Muscle of back (tissue), 3 donors: ENCODE measurements at regions not wholly inside any gene's neighbourhood (a gene's known extent, or its start where the extent isn't known, plus 50 kb on each side); places are given as distances from the start of the nearest gene placed in this dataset.

Source experiments
- DNase-seq, 3 donors: peaks; one replicate each; pipeline versions ENCODE4 v3.0.0 to v3.0.0-alpha.2; 2013

DNA sequence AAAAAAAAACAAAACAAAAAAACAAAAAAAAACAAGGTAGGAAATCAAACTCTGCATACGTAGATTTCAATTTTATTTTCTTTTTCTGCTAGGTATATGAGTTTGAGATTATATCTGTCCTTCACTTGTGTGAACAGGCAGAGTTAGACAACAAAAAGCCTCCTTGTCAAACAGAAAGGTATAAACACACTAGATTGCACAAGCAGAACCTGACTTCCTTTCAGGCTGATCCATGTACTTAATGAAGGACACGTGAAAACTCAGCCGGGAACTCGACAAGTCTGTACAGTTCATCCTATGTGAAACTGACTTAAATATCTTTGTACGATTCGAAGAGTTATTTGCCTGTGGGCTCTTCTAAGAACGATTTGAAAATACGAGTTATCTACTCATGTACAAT is 254.1 kb downstream of the ARL4A start:
- DNase-seq = no peak

DNA sequence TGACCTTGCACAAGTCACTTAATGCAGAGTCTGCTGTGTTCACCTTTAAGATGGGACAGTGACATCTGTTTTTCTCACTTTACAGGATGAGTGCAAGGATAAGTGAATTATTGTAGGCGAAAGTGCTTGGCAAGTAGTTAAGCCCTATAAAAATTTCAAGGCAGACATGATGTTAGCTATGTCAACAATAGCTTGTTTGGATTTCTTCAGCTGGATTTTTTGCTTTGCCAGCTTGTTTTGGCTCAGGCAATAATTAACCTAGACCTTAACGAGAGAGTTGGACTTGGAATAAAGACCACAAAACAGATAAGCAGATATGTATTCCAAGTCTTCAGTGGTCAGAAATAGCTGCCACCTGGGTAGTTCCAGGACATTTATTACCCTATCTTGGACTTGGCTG is 255.2 kb downstream of the ARL4A start:
- DNase-seq = no peak

DNA sequence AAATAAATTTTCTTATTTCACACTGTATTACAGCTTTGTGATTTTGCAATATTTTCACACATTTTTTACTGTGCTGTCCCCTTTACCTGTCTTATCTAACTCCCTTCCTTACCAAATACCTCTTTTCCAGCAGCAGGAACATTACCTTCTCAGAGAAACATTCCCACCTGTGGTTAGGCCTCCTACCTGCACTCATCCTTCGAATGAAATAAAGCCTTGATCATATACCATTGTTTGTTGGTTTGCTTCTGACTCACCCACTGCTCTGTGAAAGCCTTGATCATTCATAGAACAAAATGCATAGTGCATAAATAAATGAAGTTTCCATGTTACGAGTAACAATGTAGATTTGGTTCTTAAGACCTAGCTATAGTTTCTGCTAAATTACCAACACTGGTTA is 256.3 kb downstream of the ARL4A start:
- no peak for DNase-seq

DNA sequence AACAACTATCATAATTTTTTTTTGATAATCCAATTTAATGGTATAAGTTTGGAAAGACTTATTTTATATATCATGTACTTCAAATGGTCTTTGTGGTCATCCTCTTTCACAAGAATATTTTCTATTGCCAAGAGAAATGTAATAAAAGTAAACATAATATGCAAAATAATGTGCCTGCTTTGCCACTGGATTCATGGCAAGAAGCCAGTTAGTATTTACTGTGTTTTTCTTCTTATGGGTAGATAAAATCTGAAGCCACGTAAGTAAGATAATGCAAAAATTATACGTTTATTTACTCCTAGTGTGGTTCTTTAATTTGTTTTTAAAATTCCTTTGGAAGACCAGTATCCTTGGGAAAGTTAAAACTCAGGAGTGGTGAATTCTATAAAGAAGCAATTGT is 258.5 kb downstream of the ARL4A start:
- no peak for DNase-seq

DNA sequence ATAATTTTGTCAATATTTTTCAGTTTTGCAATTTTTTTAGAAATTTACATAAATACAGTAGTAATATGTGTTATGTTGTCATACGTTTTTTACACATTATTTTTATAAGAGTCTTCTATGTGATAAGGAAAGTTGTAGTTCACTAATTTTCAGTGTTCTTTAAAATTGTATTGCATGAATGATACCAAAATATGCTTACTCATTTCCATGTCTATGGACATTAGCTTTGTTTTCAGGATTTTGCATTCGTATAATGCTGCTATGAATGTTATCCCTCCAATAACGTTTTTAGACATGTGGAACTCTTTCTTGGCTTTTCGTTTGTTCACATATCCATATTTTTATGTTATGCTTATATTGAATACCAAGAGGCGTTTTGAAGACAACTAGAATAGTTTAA is 260.0 kb downstream of the ARL4A start:
- no peak for DNase-seq

DNA sequence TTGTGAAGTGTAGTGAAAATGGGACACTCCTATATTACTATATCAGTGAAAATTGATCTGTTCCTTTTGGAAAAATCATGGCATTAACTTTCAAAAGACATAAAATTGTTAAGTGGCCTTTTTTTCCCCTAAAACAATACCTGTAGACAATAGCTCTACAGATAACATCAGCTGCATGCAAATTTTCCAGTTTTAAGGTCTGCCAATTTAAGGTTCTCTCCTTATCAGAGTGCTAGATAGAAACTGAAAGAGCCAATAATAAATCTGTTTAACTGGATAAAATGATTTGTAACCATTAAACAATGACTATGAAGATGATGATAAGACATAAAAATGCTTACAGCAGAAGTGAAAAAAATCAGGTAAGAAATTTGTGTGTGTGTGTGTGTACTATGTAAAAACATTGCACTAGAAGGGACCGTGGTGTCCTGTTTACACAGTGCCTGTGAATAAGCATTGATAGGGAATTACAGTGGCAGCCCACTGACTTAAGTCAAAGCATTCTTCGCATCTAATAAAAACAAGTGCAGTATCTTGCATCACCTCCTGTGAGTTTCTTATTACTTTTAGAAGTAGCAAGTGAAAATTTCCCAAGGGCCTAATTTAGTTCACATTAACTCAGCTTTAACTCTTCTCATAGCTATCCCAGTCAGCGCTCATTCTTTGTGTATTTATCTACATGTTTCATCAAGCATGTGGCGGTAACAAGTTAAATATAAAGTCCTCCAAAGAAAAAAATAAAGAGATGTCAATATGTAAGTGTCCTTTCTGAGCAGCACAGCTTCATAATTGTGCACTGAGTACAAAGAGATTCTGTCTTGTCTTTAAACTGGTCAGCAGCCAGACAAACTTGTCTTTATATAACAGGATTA is 261.9 kb downstream of the ARL4A start:
- no peak for DNase-seq

DNA sequence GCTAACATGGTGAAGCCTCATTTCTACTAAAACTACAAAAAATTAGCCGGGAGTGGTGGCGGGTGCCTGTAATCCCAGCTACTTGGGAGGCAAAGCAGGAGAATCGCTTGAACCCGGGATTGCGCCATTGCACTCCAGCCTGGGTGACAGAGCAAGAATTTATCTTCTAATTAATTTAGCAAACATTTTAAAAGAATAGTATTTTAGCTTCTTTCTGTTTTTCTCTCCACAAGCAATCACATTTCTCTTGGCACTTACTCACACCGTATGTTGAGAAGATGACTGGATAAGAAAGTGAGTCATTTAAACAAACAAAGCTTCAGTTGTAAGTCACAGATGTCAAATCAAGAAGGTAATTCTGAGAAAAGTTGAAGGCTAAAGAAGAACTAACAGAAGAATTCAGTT is 264.0 kb downstream of the ARL4A start:
- no peak for DNase-seq

DNA sequence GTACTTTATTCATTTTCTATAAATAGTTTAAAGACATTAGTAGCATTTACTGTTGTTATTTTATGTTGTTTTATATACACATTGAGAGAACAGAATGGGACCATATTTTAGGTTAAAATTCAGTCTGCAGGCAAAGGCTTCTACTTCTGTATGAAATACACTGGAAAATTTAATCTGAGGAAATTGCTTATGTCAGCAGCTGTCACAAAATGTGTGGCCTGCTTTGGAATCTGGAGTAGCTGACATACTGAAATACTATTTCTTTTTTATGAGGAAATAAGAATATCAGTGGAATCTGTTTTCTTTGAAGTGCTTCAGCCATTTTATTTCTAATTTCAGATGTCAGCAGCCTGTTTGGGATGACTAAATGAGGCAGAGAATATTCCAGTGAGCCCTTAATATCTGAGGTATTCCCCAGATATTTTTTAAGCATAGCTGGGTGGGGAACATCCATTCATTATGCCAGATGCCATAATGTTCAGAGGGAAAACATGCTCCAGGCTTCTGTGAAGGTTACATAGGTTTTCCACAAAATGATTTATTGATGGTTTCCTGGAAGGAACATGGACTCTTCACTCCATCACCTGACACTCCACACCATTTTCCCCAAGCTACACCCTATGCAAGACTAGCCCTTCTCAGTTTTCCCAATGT is 267.1 kb downstream of the ARL4A start:
- no peak for DNase-seq

DNA sequence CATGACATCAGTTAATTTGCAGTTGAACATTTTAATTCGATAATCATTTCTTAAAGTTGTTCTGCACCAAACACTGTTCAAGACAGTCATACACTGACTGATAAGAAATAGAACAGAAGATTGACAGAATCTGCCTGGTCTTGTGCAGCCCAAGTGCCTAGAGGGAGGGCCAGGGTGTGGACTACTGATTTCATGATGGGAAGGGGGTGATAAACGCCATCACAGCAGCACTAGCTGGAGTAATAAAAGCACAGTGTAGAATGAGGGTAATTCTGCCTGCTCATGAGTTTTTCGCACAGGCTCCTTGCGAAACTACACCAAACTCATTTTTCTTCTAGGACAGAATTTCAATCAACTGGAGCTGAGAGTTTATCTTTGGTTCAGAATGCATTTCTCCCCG is 270.1 kb downstream of the ARL4A start:
- DNase-seq = no peak

DNA sequence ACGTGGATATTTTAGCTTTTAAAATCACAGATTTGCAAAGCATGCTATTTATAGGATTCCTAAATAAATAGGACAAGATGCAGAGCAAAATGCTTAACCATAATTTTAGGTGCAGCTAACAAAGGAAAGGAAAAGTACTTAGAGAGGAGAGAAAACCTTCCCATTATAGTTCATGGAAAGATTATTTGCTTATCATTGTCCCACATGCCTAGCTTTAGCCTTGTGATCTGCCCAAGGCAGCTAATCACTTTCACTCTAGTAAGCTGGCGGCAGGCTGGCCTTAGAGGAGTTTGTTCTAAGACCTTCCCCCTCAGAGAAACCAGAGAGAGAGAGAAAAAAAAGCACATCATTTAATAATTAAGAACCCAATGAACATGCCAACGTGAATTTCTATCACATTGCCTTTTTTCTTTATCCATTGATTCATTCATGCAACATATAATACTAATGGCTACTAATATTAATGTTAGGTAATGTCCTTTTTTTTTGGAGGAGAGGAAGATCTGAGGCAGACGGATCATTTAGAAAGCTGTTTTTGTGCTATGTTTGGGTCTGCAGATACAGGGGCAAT is 274.6 kb downstream of the ARL4A start:
- DNase-seq = no peak

DNA sequence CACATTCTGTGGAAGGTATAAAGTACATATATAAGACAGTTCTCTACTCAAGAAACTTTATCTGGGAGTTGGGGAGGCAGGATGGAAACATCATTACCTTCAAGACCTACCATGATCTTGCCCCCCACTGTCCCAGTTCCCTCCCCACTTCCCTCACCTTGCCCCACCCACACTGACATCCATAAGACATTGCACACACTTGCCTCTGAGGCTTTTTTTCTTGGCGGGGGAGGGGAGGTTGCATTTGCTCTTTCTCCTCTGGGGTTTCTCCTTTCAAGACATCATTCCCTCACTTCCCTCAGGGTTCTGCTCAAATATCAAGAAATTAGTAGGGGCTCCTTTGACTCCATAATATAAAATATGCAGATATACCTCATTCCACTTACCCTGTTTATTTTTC is 276.0 kb downstream of the ARL4A start:
- no peak for DNase-seq

DNA sequence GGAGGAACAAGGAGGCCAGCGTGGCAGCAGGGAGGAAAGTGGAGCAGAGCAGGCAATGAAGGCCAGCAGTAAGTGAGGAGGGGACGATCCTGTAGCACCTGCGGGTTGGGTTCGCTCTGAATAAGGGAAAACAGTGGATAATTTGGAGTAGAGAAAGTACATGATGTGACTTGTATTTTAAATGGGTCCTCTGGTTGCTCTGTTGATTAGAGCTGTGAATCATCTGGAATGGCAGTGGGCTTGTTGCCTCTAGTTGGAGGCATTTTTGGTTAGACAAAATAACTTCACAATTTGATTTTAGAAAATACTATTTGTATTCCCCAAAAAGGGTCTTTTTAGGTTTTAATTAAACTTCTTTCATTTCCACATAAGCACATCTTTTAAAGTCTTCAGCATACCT is 277.4 kb downstream of the ARL4A start:
- no peak for DNase-seq

DNA sequence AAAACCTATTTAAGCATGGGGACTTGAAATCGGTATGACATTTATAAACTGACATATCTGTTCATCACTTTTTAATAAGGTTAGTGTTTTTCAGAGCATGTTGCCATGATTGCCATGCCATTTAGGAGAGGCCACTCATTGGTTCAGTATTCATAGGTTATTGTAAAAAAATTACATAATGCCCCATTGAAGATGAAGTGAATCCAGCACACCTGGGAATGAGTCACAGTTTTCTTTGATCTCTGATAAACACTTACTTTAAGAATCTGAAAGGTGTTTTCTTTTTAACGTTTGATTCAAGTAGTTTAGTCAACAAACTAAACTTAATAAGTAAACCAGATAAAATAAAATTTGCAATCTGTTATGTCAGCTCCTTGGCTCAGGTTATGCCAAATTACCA is 278.3 kb downstream of the ARL4A start:
- no peak for DNase-seq

DNA sequence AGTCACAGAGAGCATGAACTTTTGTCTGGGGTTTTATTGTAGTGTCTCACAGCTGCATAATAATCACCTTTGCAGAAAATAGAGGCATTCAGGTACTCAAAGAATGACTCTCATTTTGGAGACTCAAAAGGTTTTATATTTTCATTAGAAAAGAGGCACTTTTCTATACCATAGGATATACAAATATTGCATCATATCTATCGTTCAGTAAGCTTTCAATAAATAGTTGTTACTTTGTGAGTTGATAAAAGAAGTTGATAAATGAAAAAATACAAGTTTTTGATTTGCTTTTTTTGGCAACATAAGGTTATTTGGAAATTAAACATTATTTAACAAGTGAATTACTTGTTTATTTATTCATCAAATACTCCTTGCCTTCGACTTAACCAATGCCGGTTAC is 279.9 kb downstream of the ARL4A start:
- DNase-seq = no peak

DNA sequence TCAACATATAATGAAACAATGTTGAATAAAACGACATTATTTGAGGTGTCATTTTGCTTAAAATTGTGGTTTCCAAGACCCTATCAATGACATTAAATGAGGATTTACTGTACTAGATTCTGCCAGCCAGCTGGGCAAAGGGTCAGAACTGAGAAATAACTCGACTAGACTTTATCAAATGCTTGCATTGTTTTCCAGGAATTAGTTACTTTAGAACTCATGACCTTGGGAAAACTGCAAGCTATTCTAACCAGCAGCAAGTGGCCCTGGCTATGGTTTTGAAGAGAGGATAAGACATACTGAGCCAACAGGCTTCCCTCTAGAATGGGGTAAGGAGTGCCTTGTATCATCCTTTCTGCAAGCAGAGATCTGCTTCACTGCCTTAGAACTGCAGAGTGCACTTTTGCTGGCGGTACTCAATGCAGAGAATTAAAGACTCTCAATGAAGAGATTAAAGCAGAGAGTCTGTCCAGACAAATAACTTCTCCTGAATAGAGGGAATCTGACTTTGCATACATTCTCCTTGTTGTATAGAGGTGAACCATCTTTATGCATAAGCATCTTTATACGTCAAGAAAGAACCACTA is 281.5 kb downstream of the ARL4A start:
- no peak for DNase-seq

DNA sequence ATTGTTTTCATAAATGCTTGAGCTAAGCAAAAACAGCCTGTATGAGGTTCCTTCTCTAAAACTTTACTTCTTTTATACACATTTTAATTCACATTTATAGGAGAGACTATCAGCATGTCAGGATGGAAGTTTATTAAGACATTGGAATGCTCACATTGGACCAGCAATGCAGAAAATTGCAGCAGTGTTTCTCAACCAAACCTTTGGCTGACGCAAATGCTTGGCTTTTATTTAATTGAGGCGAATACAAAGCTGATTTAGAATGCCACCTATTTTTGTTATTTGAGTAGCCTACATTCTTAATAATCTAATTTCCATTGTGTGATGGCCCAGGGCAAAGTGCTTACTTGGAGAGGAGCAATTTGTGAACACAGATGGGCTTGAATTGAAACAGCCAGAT is 283.2 kb downstream of the ARL4A start:
- no peak for DNase-seq

DNA sequence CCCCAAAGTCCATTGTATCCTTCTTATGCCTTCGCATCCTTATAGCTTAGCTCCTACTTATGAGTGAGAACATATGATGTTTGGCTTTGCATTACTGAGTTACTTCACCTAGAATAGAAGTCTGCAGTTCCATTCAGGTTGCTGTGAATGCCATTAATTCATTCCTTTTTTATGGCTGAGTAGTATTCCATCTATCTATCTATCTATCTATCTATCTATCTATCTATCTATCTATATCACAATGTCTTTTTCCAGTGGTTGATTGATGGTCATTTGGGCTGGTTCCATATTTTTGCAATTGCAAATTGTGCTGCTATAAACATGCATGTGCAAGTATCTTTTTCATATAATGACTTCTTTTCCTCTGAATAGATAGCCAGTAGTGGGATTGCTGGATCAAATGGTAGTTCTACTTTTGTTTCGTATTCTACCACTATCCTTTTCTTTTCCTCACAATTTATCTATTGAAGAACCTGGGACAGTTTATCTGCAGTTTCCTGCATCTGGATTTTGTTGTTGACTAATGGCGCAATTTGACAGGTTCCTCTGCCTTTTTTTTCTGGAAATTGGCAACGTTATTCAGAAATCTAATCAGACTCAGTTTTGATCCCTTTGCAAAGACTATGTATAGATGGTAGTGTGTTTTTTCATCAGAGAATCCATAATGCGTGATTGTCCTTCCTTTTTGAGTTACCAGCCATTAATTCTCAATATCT is 287.2 kb downstream of the ARL4A start:
- DNase-seq = no peak

DNA sequence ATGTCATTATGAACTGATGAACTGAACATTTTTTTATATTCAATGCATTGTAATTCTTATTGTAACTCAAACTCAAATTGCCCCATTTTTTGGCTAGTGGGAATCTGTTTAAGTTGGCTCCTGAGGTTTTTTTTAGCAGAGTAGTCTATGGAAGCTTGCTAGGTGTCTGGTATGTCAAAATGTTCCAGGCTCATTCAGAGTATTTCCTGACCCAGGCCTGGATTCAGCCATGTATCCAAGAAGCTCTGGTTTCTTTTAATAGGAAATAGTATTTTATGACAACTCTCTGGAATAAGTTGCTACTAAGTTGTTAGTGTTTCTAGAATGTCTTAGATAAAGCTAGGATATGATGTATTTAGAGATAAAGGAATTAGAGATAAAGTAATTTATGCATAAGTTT is 288.0 kb downstream of the ARL4A start:
- DNase-seq = no peak

DNA sequence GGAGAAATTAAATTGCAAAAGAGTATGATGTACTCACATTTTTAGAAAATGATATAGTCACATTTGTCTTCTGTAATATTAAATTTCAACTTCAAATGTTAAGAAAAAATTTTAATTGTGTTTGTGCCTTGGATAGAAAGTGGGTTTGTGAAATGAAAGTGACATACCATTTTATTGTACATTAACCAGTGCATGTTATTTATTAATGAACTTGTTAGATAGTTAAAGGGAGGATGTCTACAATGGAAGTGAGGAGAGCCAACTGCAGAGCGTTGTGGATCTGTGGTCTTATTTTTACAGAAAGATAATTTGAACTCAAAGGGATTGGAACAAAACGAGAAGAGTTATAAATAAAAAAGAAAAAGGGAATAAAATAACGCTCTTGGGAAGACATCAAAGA is 291.7 kb downstream of the ARL4A start:
- no peak for DNase-seq

DNA sequence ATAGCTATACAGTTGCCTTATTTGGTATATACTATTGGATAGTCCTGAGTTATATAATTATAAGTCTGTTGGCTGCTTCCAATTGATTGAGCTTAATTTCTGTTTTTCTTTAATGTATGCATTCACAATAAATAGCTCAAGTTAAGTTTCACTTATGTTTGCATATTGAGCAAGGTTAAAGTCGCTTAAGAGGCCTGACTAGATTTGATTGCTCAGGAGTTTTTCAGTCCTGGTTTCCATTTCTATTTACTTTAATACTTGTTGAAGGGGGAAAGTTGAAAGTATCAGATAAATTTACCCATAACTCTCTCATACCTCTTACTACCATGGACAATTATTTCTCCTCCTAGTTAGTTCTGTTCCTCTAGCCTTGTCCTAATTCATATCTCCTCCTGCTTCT is 294.7 kb downstream of the ARL4A start:
- DNase-seq = no peak

DNA sequence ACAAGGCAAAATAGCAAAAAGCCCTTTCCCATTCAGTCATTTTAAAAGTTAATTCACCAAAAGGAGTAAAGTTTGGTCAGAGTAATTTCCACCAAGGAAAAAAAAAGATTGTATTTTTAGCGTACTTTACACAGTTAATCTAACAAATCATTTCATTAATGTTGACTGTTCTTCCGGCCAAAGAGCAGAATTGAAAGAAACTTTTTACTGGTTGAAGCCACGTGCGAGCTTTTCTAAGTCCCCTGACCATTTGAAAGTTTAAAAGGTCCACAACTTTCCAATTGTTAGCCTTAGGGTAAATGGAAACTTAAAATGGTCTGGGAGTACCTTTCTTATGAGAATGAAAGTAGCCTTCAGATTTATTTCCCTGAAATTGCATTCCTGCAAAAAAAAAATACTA is 296.7 kb downstream of the ARL4A start:
- no peak for DNase-seq

DNA sequence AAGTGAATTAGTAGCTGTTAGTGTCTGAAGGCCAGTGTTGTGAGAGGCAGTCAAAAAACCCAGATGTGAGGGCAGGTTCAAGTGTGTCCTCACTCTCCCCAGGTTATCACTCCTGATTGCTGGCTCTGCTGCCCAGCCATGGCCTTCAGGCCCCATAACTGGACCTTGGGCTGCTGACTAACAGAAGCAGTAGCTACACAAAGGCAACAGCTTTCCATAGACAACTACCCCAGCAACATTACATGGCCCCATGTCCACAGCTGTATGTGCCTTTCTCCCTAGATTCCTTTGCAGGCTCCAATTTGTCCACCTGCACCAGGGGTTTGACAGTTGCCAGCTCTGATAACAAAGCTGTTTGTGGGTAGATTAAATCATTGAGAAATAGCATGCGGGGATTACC is 297.8 kb downstream of the ARL4A start:
- DNase-seq = no peak
